HEK293 (cell line): ENCODE measurements at regions not wholly inside any gene's neighbourhood (a gene's known extent, or its start where the extent isn't known, plus 50 kb on each side); places are given as distances from the start of the nearest gene placed in this dataset.

ENCODE experiments used
- CTCF ChIA-PET: fragments of 350-600 bp; formaldehyde crosslinking; extraction: SDS; loops from one replicate; lab custom pipeline; 2021; ENCODE audit warnings: antibody characterized with exemption; lab: Yijun Ruan, JAX
- POLR2A ChIA-PET: fragments of 300-600 bp; formaldehyde crosslinking; extraction: SDS; loops from one replicate; lab custom pipeline; 2020; ENCODE audit warnings: antibody characterized with exemption, inconsistent platforms; lab: Yijun Ruan, JAX
- H3K27ac ChIP-seq: fragments of 200-500 bp; sonication (Bioruptor generic); 2 replicates; pipeline ENCODE4 v1.5.1; 2014; ENCODE audit warnings: low read depth, low read length, control low read depth, inconsistent platforms; ENCODE audit errors: extremely low read depth
- H3K36me3 ChIP-seq, 2 experiments: fragments of 200-500 bp in 1 of 2; sonication (Bioruptor generic) in 1 of 2; 1 replicate in 1 of 2; 2 replicates in 1 of 2; pipeline ENCODE4 v1.5.1; 2014 to 2017; ENCODE audit warnings: inconsistent platforms in 2 of 2, low read length in 2 of 2; ENCODE audit not compliant: control insufficient read depth in 2 of 2, insufficient read depth in 1 of 2
- H3K4me1 ChIP-seq: fragments of 200-500 bp; sonication (Bioruptor generic); 2 replicates; pipeline ENCODE4 v1.5.1; 2014; ENCODE audit warnings: mild to moderate bottlenecking, low read length, inconsistent platforms; ENCODE audit not compliant: control insufficient read depth, insufficient read depth
- H3K4me3 ChIP-seq: 2 replicates; pipeline ENCODE4 v1.5.1; 2011; ENCODE audit warnings: low read depth, mild to moderate bottlenecking, control low read depth, low read length, moderate library complexity
- H3K9me3 ChIP-seq: fragments of 200-500 bp; sonication (Bioruptor generic); 2 replicates; pipeline ENCODE4 v1.5.1; 2014; ENCODE audit warnings: low read depth, low read length, inconsistent platforms; ENCODE audit not compliant: control insufficient read depth, insufficient read depth
- FEZF1 ChIP-seq: fragments of 450-650 bp; formaldehyde crosslinking; IDR thresholded peaks from 2 replicates; pipeline ENCODE4 v1.5.1; 2016; ENCODE audit warnings: missing biosample characterization, missing genetic modification characterization
- KLF1 ChIP-seq: fragments of 450-650 bp; formaldehyde crosslinking; IDR thresholded peaks from 2 replicates; pipeline ENCODE4 v1.5.1; 2016; ENCODE audit warnings: missing biosample characterization, missing genetic modification characterization
- KLF8 ChIP-seq: fragments of 450-650 bp; formaldehyde crosslinking; IDR thresholded peaks from 2 replicates; pipeline ENCODE4 v1.5.1; 2016; ENCODE audit warnings: missing biosample characterization, missing genetic modification characterization
- WT1 ChIP-seq: fragments of 450-650 bp; formaldehyde crosslinking; IDR thresholded peaks from 2 replicates; pipeline ENCODE4 v1.5.1; 2016; ENCODE audit warnings: missing biosample characterization, missing genetic modification characterization
- ZBTB17 ChIP-seq: fragments of 450-650 bp; formaldehyde crosslinking; IDR thresholded peaks from 2 replicates; pipeline ENCODE4 v1.5.1; 2016; ENCODE audit warnings: missing biosample characterization, missing genetic modification characterization
- ZBTB21 ChIP-seq: fragments of 450-650 bp; formaldehyde crosslinking; IDR thresholded peaks from 2 replicates; pipeline ENCODE4 v1.5.1; 2017; ENCODE audit warnings: missing biosample characterization, missing genetic modification characterization
- ZEB2 ChIP-seq: fragments of 450-650 bp; formaldehyde crosslinking; IDR thresholded peaks from 2 replicates; pipeline ENCODE4 v1.5.1; 2016; ENCODE audit warnings: missing biosample characterization, missing genetic modification characterization
- ZNF132 ChIP-seq: fragments of 450-650 bp; formaldehyde crosslinking; IDR thresholded peaks from 2 replicates; pipeline ENCODE4 v1.5.1; 2017; ENCODE audit warnings: missing biosample characterization, missing genetic modification characterization, borderline replicate concordance
- ZNF184 ChIP-seq: fragments of 450-650 bp; IDR thresholded peaks from 2 replicates; pipeline ENCODE4 v1.5.1; 2018; ENCODE audit warnings: missing biosample characterization, mild to moderate bottlenecking, missing genetic modification characterization
- ZNF324 ChIP-seq: fragments of 450-650 bp; formaldehyde crosslinking; IDR thresholded peaks from 2 replicates; pipeline ENCODE4 v1.5.1; 2016; ENCODE audit warnings: missing biosample characterization, missing genetic modification characterization
- ZNF366 ChIP-seq: fragments of 450-650 bp; formaldehyde crosslinking; conservative IDR thresholded peaks from 2 replicates; pipeline ENCODE4 v1.5.1; 2016; ENCODE audit warnings: missing biosample characterization, missing genetic modification characterization
- ZNF843 ChIP-seq: fragments of 450-650 bp; formaldehyde crosslinking; IDR thresholded peaks from 2 replicates; pipeline ENCODE4 v1.5.1; 2016; ENCODE audit warnings: missing biosample characterization, missing genetic modification characterization
- ZXDB ChIP-seq: fragments of 450-650 bp; formaldehyde crosslinking; IDR thresholded peaks from 2 replicates; pipeline ENCODE4 v1.5.1; 2016; ENCODE audit warnings: missing biosample characterization, missing genetic modification characterization
- TF ChIP-seq, protein P1 (sequence below): fragments of 450-650 bp; formaldehyde crosslinking; IDR thresholded peaks from 2 replicates; pipeline ENCODE4 v1.5.1; 2016; ENCODE audit warnings: missing biosample characterization, missing genetic modification characterization
- TF ChIP-seq, protein P2 (sequence below): fragments of 450-650 bp; formaldehyde crosslinking; IDR thresholded peaks from 2 replicates; pipeline ENCODE4 v1.5.1; 2017; ENCODE audit warnings: missing biosample characterization, missing genetic modification characterization
- TF ChIP-seq, protein P3 (sequence below): fragments of 450-650 bp; formaldehyde crosslinking; IDR thresholded peaks from 2 replicates; pipeline ENCODE4 v1.5.1; 2016; ENCODE audit warnings: missing biosample characterization, missing genetic modification characterization, borderline replicate concordance
- TF ChIP-seq, protein P4 (sequence below): fragments of 450-650 bp; formaldehyde crosslinking; IDR thresholded peaks from 2 replicates; pipeline ENCODE4 v1.5.1; 2016; ENCODE audit warnings: missing biosample characterization, missing genetic modification characterization, low read depth
- TF ChIP-seq, protein P5 (sequence below): fragments of 450-650 bp; IDR thresholded peaks from 2 replicates; pipeline ENCODE4 v1.5.1; 2018; ENCODE audit warnings: missing biosample characterization, mild to moderate bottlenecking, missing genetic modification characterization
- TF ChIP-seq, protein P6 (sequence below): fragments of 450-650 bp; formaldehyde crosslinking; IDR thresholded peaks from 2 replicates; pipeline ENCODE4 v1.5.1; 2016; ENCODE audit warnings: missing biosample characterization, missing genetic modification characterization
- TF ChIP-seq, protein P7 (sequence below): fragments of 450-650 bp; formaldehyde crosslinking; IDR thresholded peaks from 2 replicates; pipeline ENCODE4 v1.5.1; 2016; ENCODE audit warnings: missing biosample characterization, missing genetic modification characterization

DNA sequence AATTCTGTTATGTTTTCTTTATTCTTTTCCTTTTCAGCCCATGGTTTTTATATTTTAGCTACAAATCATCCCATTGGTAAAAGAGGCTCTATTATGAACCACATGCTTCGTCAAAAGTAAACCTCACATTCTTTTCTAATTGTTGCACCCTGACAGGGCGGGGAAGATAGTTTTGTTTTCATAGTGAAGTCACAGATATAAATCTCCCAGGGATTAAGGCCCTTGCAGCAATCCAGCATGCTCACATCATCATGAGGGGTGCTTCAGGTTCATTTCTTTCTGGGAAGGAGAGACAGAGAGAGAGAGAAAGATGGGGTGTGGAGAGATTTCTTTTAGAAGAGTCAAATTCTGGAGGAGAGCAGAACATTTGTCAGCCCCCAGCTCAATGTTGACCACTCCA, 124.5 kb upstream of the CDC42EP3 start:
- ChIA-PET POLR2A (interaction anchor here (1.0 to 1.5 kb wide), 4 partner anchors 11 to 124 kb away, joined by 3 read pairs; partner anchors contain the start of gene CDC42EP3), CTCF (interaction anchor here (0.6 to 1.8 kb wide), 3 partner anchors 9 to 55 kb away, joined by 3 to 4 read pairs (median 3); no protein-coding TSS in a partner anchor)
- Histone ChIP-seq H3K36me3 (no peaks in the 10 kb centered on the region), H3K4me1 (peaks cover 10% of the 10 kb centered on the region), H3K27ac (no peak overlapping the region), H3K9me3 (no peaks in the 10 kb centered on the region), H3K4me3 (no peak overlapping the region)
- TF ChIP-seq ZEB2 (tag by site-specific recombination) (0 out of 2 replicates have a peak, but pooled peaks have one; percentile 49), FEZF1 (tag by site-specific recombination) (peak; percentile 28; the same call in 1 of the 2 replicates), ZBTB17 (peak; percentile 45; the same call in 1 of the 2 replicates), ZXDB (tag by site-specific recombination) (peak; percentile 42; the same call in 1 of the 2 replicates), WT1 (tag by site-specific recombination) (peak; percentile 59; the same call in 1 of the 2 replicates), KLF8 (peak; percentile 37; the same call in 1 of the 2 replicates), ZNF366 (peak; percentile 54), ZNF324 (tag by site-specific recombination) (0 out of 2 replicates have a peak, but pooled peaks have one; percentile 26), ZNF843 (tag by site-specific recombination) (0 out of 2 replicates have a peak, but pooled peaks have one; percentile 22), ZNF184 (tag by site-specific recombination) (no peak), ZBTB21 (tag by site-specific recombination) (peak; percentile 38; the same call in 1 of the 2 replicates), ZNF132 (tag by site-specific recombination) (no peak), KLF1 (tag by site-specific recombination) (peak; percentile 38; the same call in 1 of the 2 replicates)
- TF ChIP-seq, protein P1, sequence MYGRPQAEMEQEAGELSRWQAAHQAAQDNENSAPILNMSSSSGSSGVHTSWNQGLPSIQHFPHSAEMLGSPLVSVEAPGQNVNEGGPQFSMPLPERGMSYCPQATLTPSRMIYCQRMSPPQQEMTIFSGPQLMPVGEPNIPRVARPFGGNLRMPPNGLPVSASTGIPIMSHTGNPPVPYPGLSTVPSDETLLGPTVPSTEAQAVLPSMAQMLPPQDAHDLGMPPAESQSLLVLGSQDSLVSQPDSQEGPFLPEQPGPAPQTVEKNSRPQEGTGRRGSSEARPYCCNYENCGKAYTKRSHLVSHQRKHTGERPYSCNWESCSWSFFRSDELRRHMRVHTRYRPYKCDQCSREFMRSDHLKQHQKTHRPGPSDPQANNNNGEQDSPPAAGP (tag by site-specific recombination): no peak
- TF ChIP-seq, protein P2, sequence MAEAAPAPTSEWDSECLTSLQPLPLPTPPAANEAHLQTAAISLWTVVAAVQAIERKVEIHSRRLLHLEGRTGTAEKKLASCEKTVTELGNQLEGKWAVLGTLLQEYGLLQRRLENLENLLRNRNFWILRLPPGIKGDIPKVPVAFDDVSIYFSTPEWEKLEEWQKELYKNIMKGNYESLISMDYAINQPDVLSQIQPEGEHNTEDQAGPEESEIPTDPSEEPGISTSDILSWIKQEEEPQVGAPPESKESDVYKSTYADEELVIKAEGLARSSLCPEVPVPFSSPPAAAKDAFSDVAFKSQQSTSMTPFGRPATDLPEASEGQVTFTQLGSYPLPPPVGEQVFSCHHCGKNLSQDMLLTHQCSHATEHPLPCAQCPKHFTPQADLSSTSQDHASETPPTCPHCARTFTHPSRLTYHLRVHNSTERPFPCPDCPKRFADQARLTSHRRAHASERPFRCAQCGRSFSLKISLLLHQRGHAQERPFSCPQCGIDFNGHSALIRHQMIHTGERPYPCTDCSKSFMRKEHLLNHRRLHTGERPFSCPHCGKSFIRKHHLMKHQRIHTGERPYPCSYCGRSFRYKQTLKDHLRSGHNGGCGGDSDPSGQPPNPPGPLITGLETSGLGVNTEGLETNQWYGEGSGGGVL (tag by site-specific recombination): peak; percentile 18; the same call in 1 of the 2 replicates
- TF ChIP-seq, protein P3, sequence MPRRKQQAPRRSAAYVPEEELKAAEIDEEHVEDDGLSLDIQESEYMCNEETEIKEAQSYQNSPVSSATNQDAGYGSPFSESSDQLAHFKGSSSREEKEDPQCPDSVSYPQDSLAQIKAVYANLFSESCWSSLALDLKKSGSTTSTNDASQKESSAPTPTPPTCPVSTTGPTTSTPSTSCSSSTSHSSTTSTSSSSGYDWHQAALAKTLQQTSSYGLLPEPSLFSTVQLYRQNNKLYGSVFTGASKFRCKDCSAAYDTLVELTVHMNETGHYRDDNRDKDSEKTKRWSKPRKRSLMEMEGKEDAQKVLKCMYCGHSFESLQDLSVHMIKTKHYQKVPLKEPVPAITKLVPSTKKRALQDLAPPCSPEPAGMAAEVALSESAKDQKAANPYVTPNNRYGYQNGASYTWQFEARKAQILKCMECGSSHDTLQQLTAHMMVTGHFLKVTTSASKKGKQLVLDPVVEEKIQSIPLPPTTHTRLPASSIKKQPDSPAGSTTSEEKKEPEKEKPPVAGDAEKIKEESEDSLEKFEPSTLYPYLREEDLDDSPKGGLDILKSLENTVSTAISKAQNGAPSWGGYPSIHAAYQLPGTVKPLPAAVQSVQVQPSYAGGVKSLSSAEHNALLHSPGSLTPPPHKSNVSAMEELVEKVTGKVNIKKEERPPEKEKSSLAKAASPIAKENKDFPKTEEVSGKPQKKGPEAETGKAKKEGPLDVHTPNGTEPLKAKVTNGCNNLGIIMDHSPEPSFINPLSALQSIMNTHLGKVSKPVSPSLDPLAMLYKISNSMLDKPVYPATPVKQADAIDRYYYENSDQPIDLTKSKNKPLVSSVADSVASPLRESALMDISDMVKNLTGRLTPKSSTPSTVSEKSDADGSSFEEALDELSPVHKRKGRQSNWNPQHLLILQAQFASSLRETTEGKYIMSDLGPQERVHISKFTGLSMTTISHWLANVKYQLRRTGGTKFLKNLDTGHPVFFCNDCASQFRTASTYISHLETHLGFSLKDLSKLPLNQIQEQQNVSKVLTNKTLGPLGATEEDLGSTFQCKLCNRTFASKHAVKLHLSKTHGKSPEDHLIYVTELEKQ (tag by site-specific recombination): 0 out of 2 replicates have a peak, but pooled peaks have one; percentile 22
- TF ChIP-seq, protein P4, sequence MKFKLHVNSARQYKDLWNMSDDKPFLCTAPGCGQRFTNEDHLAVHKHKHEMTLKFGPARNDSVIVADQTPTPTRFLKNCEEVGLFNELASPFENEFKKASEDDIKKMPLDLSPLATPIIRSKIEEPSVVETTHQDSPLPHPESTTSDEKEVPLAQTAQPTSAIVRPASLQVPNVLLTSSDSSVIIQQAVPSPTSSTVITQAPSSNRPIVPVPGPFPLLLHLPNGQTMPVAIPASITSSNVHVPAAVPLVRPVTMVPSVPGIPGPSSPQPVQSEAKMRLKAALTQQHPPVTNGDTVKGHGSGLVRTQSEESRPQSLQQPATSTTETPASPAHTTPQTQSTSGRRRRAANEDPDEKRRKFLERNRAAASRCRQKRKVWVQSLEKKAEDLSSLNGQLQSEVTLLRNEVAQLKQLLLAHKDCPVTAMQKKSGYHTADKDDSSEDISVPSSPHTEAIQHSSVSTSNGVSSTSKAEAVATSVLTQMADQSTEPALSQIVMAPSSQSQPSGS: no peak
- TF ChIP-seq, protein P5, sequence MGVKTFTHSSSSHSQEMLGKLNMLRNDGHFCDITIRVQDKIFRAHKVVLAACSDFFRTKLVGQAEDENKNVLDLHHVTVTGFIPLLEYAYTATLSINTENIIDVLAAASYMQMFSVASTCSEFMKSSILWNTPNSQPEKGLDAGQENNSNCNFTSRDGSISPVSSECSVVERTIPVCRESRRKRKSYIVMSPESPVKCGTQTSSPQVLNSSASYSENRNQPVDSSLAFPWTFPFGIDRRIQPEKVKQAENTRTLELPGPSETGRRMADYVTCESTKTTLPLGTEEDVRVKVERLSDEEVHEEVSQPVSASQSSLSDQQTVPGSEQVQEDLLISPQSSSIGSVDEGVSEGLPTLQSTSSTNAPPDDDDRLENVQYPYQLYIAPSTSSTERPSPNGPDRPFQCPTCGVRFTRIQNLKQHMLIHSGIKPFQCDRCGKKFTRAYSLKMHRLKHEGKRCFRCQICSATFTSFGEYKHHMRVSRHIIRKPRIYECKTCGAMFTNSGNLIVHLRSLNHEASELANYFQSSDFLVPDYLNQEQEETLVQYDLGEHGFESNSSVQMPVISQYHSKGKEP (tag by site-specific recombination): peak; percentile 47; the same call in 1 of the 2 replicates
- TF ChIP-seq, protein P6, sequence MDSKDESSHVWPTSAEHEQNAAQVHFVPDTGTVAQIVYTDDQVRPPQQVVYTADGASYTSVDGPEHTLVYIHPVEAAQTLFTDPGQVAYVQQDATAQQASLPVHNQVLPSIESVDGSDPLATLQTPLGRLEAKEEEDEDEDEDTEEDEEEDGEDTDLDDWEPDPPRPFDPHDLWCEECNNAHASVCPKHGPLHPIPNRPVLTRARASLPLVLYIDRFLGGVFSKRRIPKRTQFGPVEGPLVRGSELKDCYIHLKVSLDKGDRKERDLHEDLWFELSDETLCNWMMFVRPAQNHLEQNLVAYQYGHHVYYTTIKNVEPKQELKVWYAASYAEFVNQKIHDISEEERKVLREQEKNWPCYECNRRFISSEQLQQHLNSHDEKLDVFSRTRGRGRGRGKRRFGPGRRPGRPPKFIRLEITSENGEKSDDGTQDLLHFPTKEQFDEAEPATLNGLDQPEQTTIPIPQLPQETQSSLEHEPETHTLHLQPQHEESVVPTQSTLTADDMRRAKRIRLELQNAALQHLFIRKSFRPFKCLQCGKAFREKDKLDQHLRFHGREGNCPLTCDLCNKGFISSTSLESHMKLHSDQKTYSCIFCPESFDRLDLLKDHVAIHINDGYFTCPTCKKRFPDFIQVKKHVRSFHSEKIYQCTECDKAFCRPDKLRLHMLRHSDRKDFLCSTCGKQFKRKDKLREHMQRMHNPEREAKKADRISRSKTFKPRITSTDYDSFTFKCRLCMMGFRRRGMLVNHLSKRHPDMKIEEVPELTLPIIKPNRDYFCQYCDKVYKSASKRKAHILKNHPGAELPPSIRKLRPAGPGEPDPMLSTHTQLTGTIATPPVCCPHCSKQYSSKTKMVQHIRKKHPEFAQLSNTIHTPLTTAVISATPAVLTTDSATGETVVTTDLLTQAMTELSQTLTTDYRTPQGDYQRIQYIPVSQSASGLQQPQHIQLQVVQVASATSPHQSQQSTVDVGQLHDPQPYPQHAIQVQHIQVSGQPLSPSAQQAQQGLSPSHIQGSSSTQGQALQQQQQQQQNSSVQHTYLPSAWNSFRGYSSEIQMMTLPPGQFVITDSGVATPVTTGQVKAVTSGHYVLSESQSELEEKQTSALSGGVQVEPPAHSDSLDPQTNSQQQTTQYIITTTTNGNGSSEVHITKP (tag by site-specific recombination): peak; percentile 74; the same call in 1 of the 2 replicates
- TF ChIP-seq, protein P7, sequence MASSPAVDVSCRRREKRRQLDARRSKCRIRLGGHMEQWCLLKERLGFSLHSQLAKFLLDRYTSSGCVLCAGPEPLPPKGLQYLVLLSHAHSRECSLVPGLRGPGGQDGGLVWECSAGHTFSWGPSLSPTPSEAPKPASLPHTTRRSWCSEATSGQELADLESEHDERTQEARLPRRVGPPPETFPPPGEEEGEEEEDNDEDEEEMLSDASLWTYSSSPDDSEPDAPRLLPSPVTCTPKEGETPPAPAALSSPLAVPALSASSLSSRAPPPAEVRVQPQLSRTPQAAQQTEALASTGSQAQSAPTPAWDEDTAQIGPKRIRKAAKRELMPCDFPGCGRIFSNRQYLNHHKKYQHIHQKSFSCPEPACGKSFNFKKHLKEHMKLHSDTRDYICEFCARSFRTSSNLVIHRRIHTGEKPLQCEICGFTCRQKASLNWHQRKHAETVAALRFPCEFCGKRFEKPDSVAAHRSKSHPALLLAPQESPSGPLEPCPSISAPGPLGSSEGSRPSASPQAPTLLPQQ (tag by site-specific recombination): 0 out of 2 replicates have a peak, but pooled peaks have one; percentile 21
